GM12878 (cell line): ENCODE measurements at regions not wholly inside any gene's neighbourhood (a gene's known extent, or its start where the extent isn't known, plus 50 kb on each side); places are given as distances from the start of the nearest gene placed in this dataset.

Source experiments
- ATAC-seq: fragments of 200-7000 bp; cut with Tn5 transposase; 3 replicates; pipeline ENCODE4 v1.9.1; 2020; ENCODE audit warnings: mild to moderate bottlenecking, moderate library complexity
- BruUV-seq: library from RNA; stranded (reverse); fragments of 400-500 nt; replicated peaks from 2 replicates; lab custom pipeline; 2021; lab: Mats Ljungman, UMichigan
- CTCF ChIA-PET: fragments of 300-600 bp; sonication (Branson Sonifier 250); formaldehyde crosslinking; extraction: SDS; loops from one replicate; lab custom pipeline; 2021; ENCODE audit warnings: inconsistent platforms; lab: Yijun Ruan, JAX
- POLR2A ChIA-PET: fragments of 350-600 bp; formaldehyde crosslinking; extraction: SDS; loops from one replicate; lab custom pipeline; 2021; ENCODE audit warnings: inconsistent platforms; lab: Charles Lee
- RAD21 ChIA-PET: fragments of 300-600 bp; sonication (Branson Sonifier 250); formaldehyde crosslinking; loops from one replicate; lab custom pipeline; 2023; ENCODE audit warnings: antibody characterized with exemption; ENCODE audit not compliant: unreplicated experiment; lab: Charles Lee
- SMC1A ChIA-PET: fragments of 300-600 bp; sonication (Branson Sonifier 250); formaldehyde crosslinking; loops from one replicate; lab custom pipeline; 2023; ENCODE audit not compliant: unreplicated experiment, uncharacterized antibody; lab: Charles Lee
- DNase-seq: peaks from one replicate; pipeline ENCODE4 v3.0.0-alpha.2; 2011; ENCODE audit warnings: low read depth, low spot score
- FAIRE-seq: peaks from 3 replicates; lab custom pipeline; 2011; peaks lifted over from hg19 to GRCh38; lab: Jason Lieb, UNC
- H2AFZ ChIP-seq: 2 replicates; pipeline ENCODE4 v1.6.0; 2011; ENCODE audit warnings: low read depth, low read length, control low read depth; ENCODE audit not compliant: control insufficient read depth
- H3K27ac ChIP-seq: 2 replicates; pipeline ENCODE4 v1.5.1; 2011; ENCODE audit warnings: control low read depth; ENCODE audit not compliant: control insufficient read depth, insufficient read depth
- H3K27me3 ChIP-seq, 2 experiments: replicated peaks in 1 of 2; 2 replicates each; pipeline versions ENCODE4 v1.6.0 to v1.6.1; 2011; ENCODE audit warnings: low read length in 1 of 2; ENCODE audit not compliant: control insufficient read depth in 2 of 2, insufficient read depth in 2 of 2
- H3K36me3 ChIP-seq, 2 experiments: 2 replicates each; pipeline ENCODE4 v1.5.1; 2011; ENCODE audit warnings: low read length in 1 of 2; ENCODE audit not compliant: control insufficient read depth in 2 of 2, insufficient read depth in 2 of 2
- H3K4me1 ChIP-seq: 2 replicates; pipeline ENCODE4 v1.6.1; 2011; ENCODE audit warnings: mild to moderate bottlenecking, low read length, moderate library complexity, mixed read lengths; ENCODE audit not compliant: control insufficient read depth, insufficient read depth
- H3K4me2 ChIP-seq: 2 replicates; pipeline ENCODE4 v1.6.0; 2011; ENCODE audit warnings: control low read depth; ENCODE audit not compliant: control insufficient read depth, insufficient read depth
- H3K4me3 ChIP-seq: fragments of 200-600 bp; sonication (generic); 2 replicates; pipeline ENCODE4 v1.5.1; 2016
- H3K79me2 ChIP-seq: 2 replicates; pipeline ENCODE4 v1.6.0; 2011; ENCODE audit warnings: low read length; ENCODE audit not compliant: control insufficient read depth, insufficient read depth
- H3K9ac ChIP-seq: 2 replicates; pipeline ENCODE4 v1.8.0; 2011; ENCODE audit warnings: low read length, control low read depth, mixed read lengths; ENCODE audit not compliant: control insufficient read depth, insufficient read depth
- H3K9me3 ChIP-seq: replicated peaks from 3 replicates; pipeline ENCODE4 v1.5.1; 2011; ENCODE audit warnings: mild to moderate bottlenecking, low read length; ENCODE audit not compliant: control insufficient read depth, insufficient read depth
- H4K20me1 ChIP-seq: 2 replicates; pipeline ENCODE4 v1.6.0; 2011; ENCODE audit not compliant: control insufficient read depth, insufficient read depth
- ATF7 ChIP-seq: fragments of 450-650 bp; IDR thresholded peaks from 2 replicates; pipeline ENCODE4 v1.6.1; 2016; ENCODE audit warnings: low read depth, mild to moderate bottlenecking
- BACH1 ChIP-seq: fragments of 450-650 bp; IDR thresholded peaks from 2 replicates; pipeline ENCODE4 v1.6.1; 2017; ENCODE audit warnings: mild to moderate bottlenecking, borderline replicate concordance
- CBX3 ChIP-seq: fragments of 200-600 bp; sonication (generic); IDR thresholded peaks from 2 replicates; pipeline ENCODE4 v1.6.1; 2016; ENCODE audit warnings: low read depth, borderline replicate concordance
- CTCF ChIP-seq, 3 experiments: IDR thresholded peaks in 2 of 3; conservative IDR thresholded peaks in 1 of 3; 2 replicates each; pipeline ENCODE4 v1.5.1; 2011; ENCODE audit warnings: low read depth in 3 of 3, low read length in 3 of 3, mild to moderate bottlenecking in 3 of 3, control low read depth in 2 of 3, moderate library complexity in 2 of 3, inconsistent platforms in 1 of 3, mixed read lengths in 1 of 3; ENCODE audit not compliant: control insufficient read depth in 2 of 3, insufficient read depth in 1 of 3; ENCODE audit errors: extremely low read depth in 1 of 3
- ELK1 ChIP-seq: IDR thresholded peaks from 2 replicates; pipeline ENCODE4 v1.6.1; 2012; ENCODE audit warnings: low read depth, low read length, improper control_type of control experiment
- FOXK2 ChIP-seq: fragments of 450-650 bp; IDR thresholded peaks from 2 replicates; pipeline ENCODE4 v1.6.1; 2017; ENCODE audit warnings: mild to moderate bottlenecking, moderate library complexity
- JUNB ChIP-seq: IDR thresholded peaks from 2 replicates; pipeline ENCODE4 v1.6.1; 2016; ENCODE audit warnings: antibody characterized with exemption, mild to moderate bottlenecking
- KAT2A ChIP-seq: conservative IDR thresholded peaks from 2 replicates; pipeline ENCODE4 v1.6.1; 2011; ENCODE audit warnings: low read depth, low read length; ENCODE audit not compliant: control insufficient read depth
- PBX3 ChIP-seq: IDR thresholded peaks from 2 replicates; pipeline ENCODE4 v1.6.1; 2011; ENCODE audit warnings: mild to moderate bottlenecking, low read depth, low read length, moderate library complexity; ENCODE audit not compliant: insufficient replicate concordance
- RUNX3 ChIP-seq: IDR thresholded peaks from 2 replicates; pipeline ENCODE4 v1.6.1; 2012; ENCODE audit warnings: low read length, inconsistent platforms
- SKIL ChIP-seq: fragments of 450-650 bp; IDR thresholded peaks from 2 replicates; pipeline ENCODE4 v1.6.1; 2017; ENCODE audit warnings: mild to moderate bottlenecking, low read depth, inconsistent platforms; ENCODE audit not compliant: poor library complexity, severe bottlenecking
- SP1 ChIP-seq: IDR thresholded peaks from one replicate; pipeline ENCODE4 v1.6.1; 2011; ENCODE audit warnings: low read depth, low read length
- SUPT20H ChIP-seq: IDR thresholded peaks from 2 replicates; pipeline ENCODE4 v1.6.1; 2011; ENCODE audit warnings: low read depth, mild to moderate bottlenecking, low read length, moderate library complexity, borderline replicate concordance; ENCODE audit not compliant: control insufficient read depth
- TCF7 ChIP-seq: IDR thresholded peaks from 2 replicates; pipeline ENCODE4 v1.6.1; 2014; ENCODE audit warnings: antibody characterized with exemption, borderline replicate concordance
- WGBS: methylation state at CpG from one replicate; pipeline ENCODE4 v1.1.6; 2016; ENCODE audit warnings: low lambda C conversion rate; ENCODE audit not compliant: insufficient replicate concordance, insufficient coverage; ENCODE audit errors: missing lambda C conversion rate; 5-methylcytosine and 5-hydroxymethylcytosine counted together
- in situ Hi-C: fragments of 300-500 bp; cut with MboI; formaldehyde crosslinking; loops from 9 replicates; pipeline ENCODE4 v1.14.3; 2018; ENCODE audit warnings: mixed read lengths
- intact Hi-C: fragments of 100-400 bp; cut with micrococcal nuclease; formaldehyde crosslinking; loops from one replicate; pipeline ENCODE4 v1.14.2; 2022; ENCODE audit not compliant: unreplicated experiment

- no peak for TF ChIP-seq TCF7
- TF ChIP-seq CTCF (IDR thresholded peaks at IDR 0.05 in 2 of 3, conservative IDR thresholded peaks at IDR 0.05 in 1 of 3; ENCODE audit: control insufficient read depth in 2 of 3, extremely low read depth in 1 of 3, insufficient read depth in 1 of 3, low read depth in 3 of 3, low read length in 3 of 3): no peak
Observed at GRCh38 chr5:3845230-3845629, 249.6 kb downstream of the IRX1 start (continued).

GRCh38 chr5:3852161-3852916 is 256.7 kb downstream of the IRX1 start:
- POLR2A ChIA-PET: no interaction called here
- no peak overlapping the region for H2AFZ ChIP-seq
- no peaks in the 10 kb centered on the region for H3K79me2 ChIP-seq
- H3K4me2 ChIP-seq: no peak overlapping the region
- no peaks in the 10 kb centered on the region for H3K27me3 ChIP-seq
- H3K4me1 ChIP-seq: no peaks in the 10 kb centered on the region
- CTCF ChIA-PET: no interaction called here
- no peak overlapping the region for H3K27ac ChIP-seq
- H3K4me3 ChIP-seq: no peak overlapping the region
- no peaks in the 10 kb centered on the region for H4K20me1 ChIP-seq
- no peaks in the 10 kb centered on the region for H3K36me3 ChIP-seq
- RAD21 ChIA-PET: no interaction called here
- H3K9ac ChIP-seq: no peak overlapping the region
- WGBS: 45% methylated on average over 12 of the region's 13 CpGs
- intact Hi-C loops (no loop called here), in situ Hi-C loops (no loop called here)
- SMC1A ChIA-PET: no interaction called here
- BruUV-seq: no TSS peak
- ATAC-seq: no peak
- H3K9me3 ChIP-seq: no peaks in the 10 kb centered on the region; the same call in 2 of the 3 replicates
- no peak for FAIRE-seq
- DNase-seq: no peak
- TF ChIP-seq RUNX3: no peak
- no peak for TF ChIP-seq SUPT20H
- no peak for TF ChIP-seq CBX3
- no peak for TF ChIP-seq SKIL
- TF ChIP-seq KAT2A: no peak
- TF ChIP-seq ATF7: no peak
- TF ChIP-seq PBX3: no peak
- TF ChIP-seq SP1: no peak
- TF ChIP-seq FOXK2: no peak
- TF ChIP-seq ELK1: no peak
- TF ChIP-seq JUNB: no peak
- TF ChIP-seq BACH1: no peak
